GM21381 (cell line): ENCODE measurements at regions not wholly inside any gene's neighbourhood (a gene's known extent, or its start where the extent isn't known, plus 50 kb on each side); places are given as distances from the start of the nearest gene placed in this dataset.
"Not testable (repeated sequence)": the region's sequence is repeated elsewhere in the genome, so short reads cannot be mapped to it uniquely, and the experiment has no call there.

Source experiments
- ATAC-seq: cut with Tn5 transposase; IDR thresholded peaks from one replicate; pipeline ENCODE4 v1.9.1; 2021; ENCODE audit warnings: mild to moderate bottlenecking, moderate library complexity; ENCODE audit not compliant: unreplicated experiment

- ATAC-seq, result no peak
These were observed 54.0 kb upstream of the RBFOX1 start for GRCh38 chr16:7278636-7279035.

GRCh38 chr16:7272567-7273158 is 60.0 kb upstream of the RBFOX1 start:
- ATAC-seq, result no peak

- no peak for ATAC-seq
These were observed 61.2 kb upstream of the RBFOX1 start for GRCh38 chr16:7271486-7271885.

- ATAC-seq, result no peak
These were observed 61.8 kb upstream of the RBFOX1 start for GRCh38 chr16:7270823-7271222.

GRCh38 chr16:7270006-7270405 is 62.6 kb upstream of the RBFOX1 start:
- no peak for ATAC-seq

- ATAC-seq, result no peak
These were observed 64.5 kb upstream of the RBFOX1 start for GRCh38 chr16:7268182-7268581.

- no peak for ATAC-seq
These were observed 75.6 kb upstream of the RBFOX1 start for GRCh38 chr16:7257016-7257415.

GRCh38 chr16:7246578-7246977 is 86.1 kb upstream of the RBFOX1 start:
- no peak for ATAC-seq

- ATAC-seq, result no peak
These were observed 93.1 kb upstream of the RBFOX1 start for GRCh38 chr16:7239547-7239946.

GRCh38 chr16:7236824-7237410 is 95.7 kb upstream of the RBFOX1 start:
- no peak for ATAC-seq

- ATAC-seq, result no peak
These were observed 98.7 kb upstream of the RBFOX1 start for GRCh38 chr16:7233975-7234374.

- ATAC-seq, result no peak
These were observed 100.9 kb upstream of the RBFOX1 start for GRCh38 chr16:7231762-7232161.

GRCh38 chr16:7229433-7230218 is 103.0 kb upstream of the RBFOX1 start:
- ATAC-seq, result not testable (repeated sequence)

- ATAC-seq, result no peak
These were observed 105.4 kb upstream of the RBFOX1 start for GRCh38 chr16:7227229-7227721.

- ATAC-seq, result no peak
These were observed 111.5 kb upstream of the RBFOX1 start for GRCh38 chr16:7221157-7221556.

- no peak for ATAC-seq
These were observed 113.7 kb upstream of the RBFOX1 start for GRCh38 chr16:7218936-7219335.

GRCh38 chr16:7217797-7218196 is 114.8 kb upstream of the RBFOX1 start:
- ATAC-seq, result no peak

GRCh38 chr16:7216719-7217118 is 115.9 kb upstream of the RBFOX1 start:
- no peak for ATAC-seq

- no peak for ATAC-seq
These were observed 120.9 kb upstream of the RBFOX1 start for GRCh38 chr16:7211781-7212180.

- no peak for ATAC-seq
These were observed 123.0 kb upstream of the RBFOX1 start for GRCh38 chr16:7209598-7209997.

GRCh38 chr16:7206469-7206868 is 126.2 kb upstream of the RBFOX1 start:
- ATAC-seq, result no peak

- ATAC-seq, result no peak
These were observed 132.3 kb upstream of the RBFOX1 start for GRCh38 chr16:7200320-7200719.
